ENCODE measurements at regions not wholly inside any gene's neighbourhood (a gene's known extent, or its start where the extent isn't known, plus 50 kb on each side); places are given as distances from the start of the nearest gene placed in this dataset.
A peak's percentile ranks its signal among the peaks of the same experiment; 100 is the strongest.
"Not testable (repeated sequence)": the region's sequence is repeated elsewhere in the genome, so short reads cannot be mapped to it uniquely, and the experiment has no call there.

GRCh38 chr6:920512-920911 lies 227.6 kb upstream of the EXOC2 start:
- no peak for DNase-seq

GRCh38 chr6:919500-919899 lies 226.6 kb upstream of the EXOC2 start:
- DNase-seq, result no peak

- no peak for DNase-seq
These were observed 225.0 kb upstream of the EXOC2 start for GRCh38 chr6:917939-918338.

- no peak for DNase-seq
These were observed 224.4 kb upstream of the EXOC2 start for GRCh38 chr6:917296-917695.

GRCh38 chr6:916131-916530 lies 223.2 kb upstream of the EXOC2 start:
- no peak for DNase-seq

GRCh38 chr6:912871-913835 lies 220.2 kb upstream of the EXOC2 start:
- DNase-seq, result no peak

GRCh38 chr6:907928-908327 lies 215.0 kb upstream of the EXOC2 start:
- no peak for DNase-seq

- peak; percentile 47 for DNase-seq
These were observed 214.0 kb upstream of the EXOC2 start for GRCh38 chr6:906920-907319.

GRCh38 chr6:905556-905955 lies 212.6 kb upstream of the EXOC2 start:
- DNase-seq, result no peak

GRCh38 chr6:904994-905393 lies 212.1 kb upstream of the EXOC2 start:
- DNase-seq, result no peak

- DNase-seq, result no peak
These were observed 210.8 kb upstream of the EXOC2 start for GRCh38 chr6:903761-904160.

- no peak for DNase-seq
These were observed 208.9 kb upstream of the EXOC2 start for GRCh38 chr6:901696-902460.

GRCh38 chr6:900716-901605 lies 208.0 kb upstream of the EXOC2 start:
- DNase-seq, result no peak

- no peak for DNase-seq
These were observed 204.7 kb upstream of the EXOC2 start for GRCh38 chr6:897528-898207.

GRCh38 chr6:894274-894673 lies 201.3 kb upstream of the EXOC2 start:
- no peak for DNase-seq

- no peak for DNase-seq
These were observed 198.1 kb upstream of the EXOC2 start for GRCh38 chr6:890995-891394.

GRCh38 chr6:890201-890600 lies 197.3 kb upstream of the EXOC2 start:
- DNase-seq, result no peak

- no peak for DNase-seq
These were observed 194.8 kb upstream of the EXOC2 start for GRCh38 chr6:887583-888235.

- DNase-seq, result not testable (repeated sequence)
These were observed 193.2 kb upstream of the EXOC2 start for GRCh38 chr6:886116-886515.

- no peak for DNase-seq
These were observed 192.2 kb upstream of the EXOC2 start for GRCh38 chr6:885051-885590.

- no peak for DNase-seq
These were observed 191.6 kb upstream of the EXOC2 start for GRCh38 chr6:884570-884969.

Measured in retina (tissue), 1 donor.